Endodermal cell (in vitro differentiated cells): ENCODE measurements at regions not wholly inside any gene's neighbourhood (a gene's known extent, or its start where the extent isn't known, plus 50 kb on each side); places are given as distances from the start of the nearest gene placed in this dataset.

Experiments used
- DNase-seq: peaks from one replicate; pipeline ENCODE4 v3.0.0-alpha.2; 2017
- H3K27ac ChIP-seq: 2 replicates; pipeline ENCODE4 v1.5.1; 2013; ENCODE audit warnings: mild to moderate bottlenecking, low read depth, low read length, moderate library complexity
- H3K27me3 ChIP-seq: 2 replicates; pipeline ENCODE4 v1.6.1; 2013; ENCODE audit warnings: mild to moderate bottlenecking, low read length, moderate library complexity; ENCODE audit not compliant: insufficient read depth, control insufficient read depth, poor library complexity, severe bottlenecking
- H3K36me3 ChIP-seq: 2 replicates; pipeline ENCODE4 v1.7.0; 2013; ENCODE audit warnings: mild to moderate bottlenecking, low read length, moderate library complexity; ENCODE audit not compliant: control insufficient read depth, insufficient read depth
- H3K4me1 ChIP-seq: one replicate; pipeline ENCODE4 v1.7.0; 2013; ENCODE audit warnings: low read length; ENCODE audit not compliant: control insufficient read depth, insufficient read depth
- H3K4me3 ChIP-seq: 2 replicates; pipeline ENCODE4 v1.5.1; 2013; ENCODE audit warnings: mild to moderate bottlenecking, low read length, moderate library complexity
- H3K9ac ChIP-seq: 2 replicates; pipeline ENCODE4 v1.6.1; 2013; ENCODE audit warnings: mild to moderate bottlenecking, low read length, moderate library complexity; ENCODE audit not compliant: poor library complexity, severe bottlenecking; ENCODE audit errors: extremely low read depth
- H3K9me3 ChIP-seq: 2 replicates; pipeline ENCODE4 v1.6.1; 2013; ENCODE audit warnings: mild to moderate bottlenecking, low read length, moderate library complexity; ENCODE audit not compliant: control insufficient read depth
- H3K27ac Mint-ChIP-seq: 2 replicates; pipeline ENCODE4 v1.8.0; 2020; ENCODE audit warnings: mixed read lengths
- H3K27me3 Mint-ChIP-seq: 2 replicates; pipeline ENCODE4 v1.8.0; 2021; ENCODE audit warnings: mild to moderate bottlenecking, mixed read lengths; ENCODE audit not compliant: insufficient read depth
- H3K36me3 Mint-ChIP-seq: 2 replicates; pipeline ENCODE4 v1.8.0; 2020; ENCODE audit warnings: low read depth, mixed read lengths
- H3K4me1 Mint-ChIP-seq: 2 replicates; pipeline ENCODE4 v1.8.0; 2020; ENCODE audit warnings: mixed read lengths
- H3K4me3 Mint-ChIP-seq: 2 replicates; pipeline ENCODE4 v1.8.0; 2020; ENCODE audit warnings: mild to moderate bottlenecking, moderate library complexity, mixed read lengths
- H3K9me3 Mint-ChIP-seq: 2 replicates; pipeline ENCODE4 v1.8.0; 2020; ENCODE audit warnings: mild to moderate bottlenecking, mixed read lengths
- WGBS, 2 experiments: methylation state at CpG; one replicate each; pipeline versions ENCODE4 v1.1.5 to v1.1.7; 2013; ENCODE audit warnings: missing lambda C conversion rate in 2 of 2, mixed read lengths in 1 of 2; ENCODE audit not compliant: insufficient coverage in 1 of 2, insufficient read length in 1 of 2; 5-methylcytosine and 5-hydroxymethylcytosine counted together
- TF ChIP-seq, protein P1 (sequence below): fragments of 200-600 bp; sonication (generic); conservative IDR thresholded peaks from 2 replicates; pipeline ENCODE4 v1.5.0; 2021; ENCODE audit warnings: antibody characterized with exemption, mild to moderate bottlenecking

DNA sequence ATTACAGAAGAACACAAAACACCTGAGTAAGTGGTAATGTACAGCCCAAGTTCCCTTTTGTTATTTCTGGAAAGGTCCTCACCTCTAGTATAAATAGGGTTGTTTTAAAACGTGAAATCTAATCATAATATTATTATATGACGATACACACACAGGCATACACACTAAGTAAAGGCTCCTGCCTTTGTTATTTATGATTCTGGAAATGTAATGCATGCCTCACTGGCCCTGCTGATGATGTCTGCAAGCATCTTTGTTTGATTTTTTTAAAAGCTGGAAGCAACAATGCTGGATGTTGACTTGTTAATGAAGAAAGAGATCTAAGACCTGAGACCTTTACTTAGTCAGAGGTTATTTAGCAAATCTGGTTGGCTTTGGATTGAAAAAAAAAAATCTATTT is 307.4 kb upstream of the SORCS1 start:
- 100% methylated on average over 1 of the region's 2 CpGs; no CpG with 5 or more reads in 1 of the 2 experiments for WGBS, 2 experiments
- no peak overlapping the region for H3K4me3 Mint-ChIP-seq
- TF ChIP-seq, protein P1, sequence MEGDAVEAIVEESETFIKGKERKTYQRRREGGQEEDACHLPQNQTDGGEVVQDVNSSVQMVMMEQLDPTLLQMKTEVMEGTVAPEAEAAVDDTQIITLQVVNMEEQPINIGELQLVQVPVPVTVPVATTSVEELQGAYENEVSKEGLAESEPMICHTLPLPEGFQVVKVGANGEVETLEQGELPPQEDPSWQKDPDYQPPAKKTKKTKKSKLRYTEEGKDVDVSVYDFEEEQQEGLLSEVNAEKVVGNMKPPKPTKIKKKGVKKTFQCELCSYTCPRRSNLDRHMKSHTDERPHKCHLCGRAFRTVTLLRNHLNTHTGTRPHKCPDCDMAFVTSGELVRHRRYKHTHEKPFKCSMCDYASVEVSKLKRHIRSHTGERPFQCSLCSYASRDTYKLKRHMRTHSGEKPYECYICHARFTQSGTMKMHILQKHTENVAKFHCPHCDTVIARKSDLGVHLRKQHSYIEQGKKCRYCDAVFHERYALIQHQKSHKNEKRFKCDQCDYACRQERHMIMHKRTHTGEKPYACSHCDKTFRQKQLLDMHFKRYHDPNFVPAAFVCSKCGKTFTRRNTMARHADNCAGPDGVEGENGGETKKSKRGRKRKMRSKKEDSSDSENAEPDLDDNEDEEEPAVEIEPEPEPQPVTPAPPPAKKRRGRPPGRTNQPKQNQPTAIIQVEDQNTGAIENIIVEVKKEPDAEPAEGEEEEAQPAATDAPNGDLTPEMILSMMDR: no peak

DNA sequence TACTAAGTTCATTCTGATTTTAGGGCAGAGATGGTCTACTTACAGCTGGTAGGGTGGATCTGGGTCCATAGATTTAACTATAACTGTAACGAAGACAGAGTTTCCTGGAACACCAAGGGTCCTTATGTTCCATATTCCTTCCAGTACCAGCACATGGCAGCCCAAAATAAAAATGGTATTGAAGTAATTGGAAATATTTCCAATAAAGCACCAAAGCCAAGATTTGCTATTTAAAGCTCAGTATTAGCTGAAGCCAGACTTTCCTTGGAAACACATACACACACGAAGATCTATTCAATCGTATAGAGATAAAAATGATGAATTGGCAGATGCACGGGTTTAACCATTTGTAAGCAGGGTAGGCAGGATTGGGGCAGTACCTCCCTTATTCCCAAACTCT is 289.1 kb upstream of the SORCS1 start:
- 95 to 100% methylated on average over 1 to 4 of the region's 4 CpGs for WGBS, 2 experiments
- TF ChIP-seq, protein P1: no peak
- DNase-seq: no peak
- H3K27ac ChIP-seq: no peak overlapping the region
- no peak overlapping the region for H3K4me3 Mint-ChIP-seq
- no peaks in the 10 kb centered on the region for H3K36me3 Mint-ChIP-seq
- no peaks in the 10 kb centered on the region for H3K27me3 ChIP-seq
- no peak overlapping the region for H3K27ac Mint-ChIP-seq
- no peaks in the 10 kb centered on the region for H3K9me3 Mint-ChIP-seq
- H3K4me1 Mint-ChIP-seq: no peaks in the 10 kb centered on the region
- H3K4me3 ChIP-seq: no peak overlapping the region
- H3K4me1 ChIP-seq: no peaks in the 10 kb centered on the region
- H3K9ac ChIP-seq: no peak overlapping the region
- no peaks in the 10 kb centered on the region for H3K27me3 Mint-ChIP-seq
- no peaks in the 10 kb centered on the region for H3K9me3 ChIP-seq
- H3K36me3 ChIP-seq: no peaks in the 10 kb centered on the region

More for the DNA sequence above, 307.4 kb upstream of the SORCS1 start:
- Histone ChIP-seq H3K9ac (no peak overlapping the region), H3K27me3 (no peaks in the 10 kb centered on the region), H3K4me3 (no peak overlapping the region), H3K9me3 (no peaks in the 10 kb centered on the region), H3K4me1 (no peaks in the 10 kb centered on the region), H3K36me3 (no peaks in the 10 kb centered on the region), H3K27ac (no peak overlapping the region)
- no peaks in the 10 kb centered on the region for H3K27me3 Mint-ChIP-seq
- H3K4me1 Mint-ChIP-seq: no peaks in the 10 kb centered on the region
- no peak overlapping the region for H3K27ac Mint-ChIP-seq
- H3K36me3 Mint-ChIP-seq: no peaks in the 10 kb centered on the region
- DNase-seq: no peak
- no peaks in the 10 kb centered on the region for H3K9me3 Mint-ChIP-seq

DNA sequence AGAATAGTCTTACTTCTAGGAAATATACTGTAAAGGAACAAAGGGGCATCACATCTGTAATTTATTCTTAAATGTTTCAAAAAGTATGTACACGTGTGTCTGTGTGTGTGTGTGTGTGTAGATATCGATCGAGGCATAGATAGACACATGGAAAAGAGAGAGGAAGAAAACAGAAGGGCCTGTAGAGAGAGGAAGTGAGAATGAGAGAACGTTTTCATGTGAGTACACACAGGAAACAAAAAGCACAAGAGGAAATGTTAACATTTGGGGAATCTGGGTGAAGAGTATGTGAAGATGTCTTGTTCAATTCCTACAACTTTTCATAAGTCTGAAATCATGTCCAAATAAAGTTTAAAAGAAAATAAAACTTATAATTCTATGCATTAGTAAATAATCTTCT is 286.5 kb upstream of the SORCS1 start:
- Mint-ChIP-seq H3K4me1 (no peaks in the 10 kb centered on the region), H3K27me3 (no peaks in the 10 kb centered on the region), H3K27ac (no peak overlapping the region), H3K36me3 (no peaks in the 10 kb centered on the region), H3K4me3 (no peak overlapping the region), H3K9me3 (no peaks in the 10 kb centered on the region)
- TF ChIP-seq, protein P1: no peak
- H3K36me3 ChIP-seq: no peaks in the 10 kb centered on the region
- no peak overlapping the region for H3K27ac ChIP-seq
- H3K9me3 ChIP-seq: no peaks in the 10 kb centered on the region
- no peaks in the 10 kb centered on the region for H3K4me1 ChIP-seq
- WGBS, 2 experiments: 60 to 89% methylated on average over 2 to 4 of the region's 4 CpGs
- no peaks in the 10 kb centered on the region for H3K27me3 ChIP-seq
- DNase-seq: no peak
- H3K4me3 ChIP-seq: no peak overlapping the region
- H3K9ac ChIP-seq: no peak overlapping the region
